HEK293 (cell line): ENCODE measurements at regions not wholly inside any gene's neighbourhood (a gene's known extent, or its start where the extent isn't known, plus 50 kb on each side); places are given as distances from the start of the nearest gene placed in this dataset.

Source experiments
- CTCF ChIA-PET: fragments of 350-600 bp; formaldehyde crosslinking; extraction: SDS; loops from one replicate; lab custom pipeline; 2021; ENCODE audit warnings: antibody characterized with exemption; lab: Yijun Ruan, JAX
- POLR2A ChIA-PET: fragments of 300-600 bp; formaldehyde crosslinking; extraction: SDS; loops from one replicate; lab custom pipeline; 2020; ENCODE audit warnings: antibody characterized with exemption, inconsistent platforms; lab: Yijun Ruan, JAX
- H3K27ac ChIP-seq: fragments of 200-500 bp; sonication (Bioruptor generic); 2 replicates; pipeline ENCODE4 v1.5.1; 2014; ENCODE audit warnings: low read depth, low read length, control low read depth, inconsistent platforms; ENCODE audit errors: extremely low read depth
- H3K36me3 ChIP-seq, 2 experiments: fragments of 200-500 bp in 1 of 2; sonication (Bioruptor generic) in 1 of 2; 1 replicate in 1 of 2; 2 replicates in 1 of 2; pipeline ENCODE4 v1.5.1; 2014 to 2017; ENCODE audit warnings: inconsistent platforms in 2 of 2, low read length in 2 of 2; ENCODE audit not compliant: control insufficient read depth in 2 of 2, insufficient read depth in 1 of 2
- H3K4me1 ChIP-seq: fragments of 200-500 bp; sonication (Bioruptor generic); 2 replicates; pipeline ENCODE4 v1.5.1; 2014; ENCODE audit warnings: mild to moderate bottlenecking, low read length, inconsistent platforms; ENCODE audit not compliant: control insufficient read depth, insufficient read depth
- H3K4me3 ChIP-seq: 2 replicates; pipeline ENCODE4 v1.5.1; 2011; ENCODE audit warnings: low read depth, mild to moderate bottlenecking, control low read depth, low read length, moderate library complexity
- H3K9me3 ChIP-seq: fragments of 200-500 bp; sonication (Bioruptor generic); 2 replicates; pipeline ENCODE4 v1.5.1; 2014; ENCODE audit warnings: low read depth, low read length, inconsistent platforms; ENCODE audit not compliant: control insufficient read depth, insufficient read depth
- BCL6B ChIP-seq: fragments of 450-650 bp; formaldehyde crosslinking; IDR thresholded peaks from 2 replicates; pipeline ENCODE4 v1.5.1; 2017; ENCODE audit warnings: missing biosample characterization, missing genetic modification characterization
- FEZF1 ChIP-seq: fragments of 450-650 bp; formaldehyde crosslinking; IDR thresholded peaks from 2 replicates; pipeline ENCODE4 v1.5.1; 2016; ENCODE audit warnings: missing biosample characterization, missing genetic modification characterization
- KLF16 ChIP-seq: fragments of 450-650 bp; formaldehyde crosslinking; IDR thresholded peaks from 2 replicates; pipeline ENCODE4 v1.5.1; 2017; ENCODE audit warnings: missing biosample characterization, missing genetic modification characterization
- KLF8 ChIP-seq: fragments of 450-650 bp; formaldehyde crosslinking; IDR thresholded peaks from 2 replicates; pipeline ENCODE4 v1.5.1; 2016; ENCODE audit warnings: missing biosample characterization, missing genetic modification characterization
- OSR2 ChIP-seq: fragments of 450-650 bp; formaldehyde crosslinking; IDR thresholded peaks from 2 replicates; pipeline ENCODE4 v1.5.1; 2016; ENCODE audit warnings: missing biosample characterization, missing genetic modification characterization
- SALL2 ChIP-seq: fragments of 450-650 bp; formaldehyde crosslinking; IDR thresholded peaks from 2 replicates; pipeline ENCODE4 v1.5.0; 2017; ENCODE audit warnings: missing biosample characterization, mild to moderate bottlenecking, missing genetic modification characterization, borderline replicate concordance
- ZBTB44 ChIP-seq: fragments of 450-650 bp; IDR thresholded peaks from 2 replicates; pipeline ENCODE4 v1.5.1; 2018; ENCODE audit warnings: missing biosample characterization, mild to moderate bottlenecking, missing genetic modification characterization
- ZBTB7A ChIP-seq: fragments of 450-650 bp; formaldehyde crosslinking; IDR thresholded peaks from 2 replicates; pipeline ENCODE4 v1.5.1; 2016; ENCODE audit warnings: low read depth, missing biosample characterization, missing genetic modification characterization
- ZFP41 ChIP-seq: fragments of 450-650 bp; formaldehyde crosslinking; IDR thresholded peaks from 2 replicates; pipeline ENCODE4 v1.5.1; 2016; ENCODE audit warnings: missing biosample characterization, missing genetic modification characterization, borderline replicate concordance
- ZNF140 ChIP-seq: fragments of 450-650 bp; formaldehyde crosslinking; IDR thresholded peaks from 2 replicates; pipeline ENCODE4 v1.5.1; 2016; ENCODE audit warnings: missing biosample characterization, missing genetic modification characterization
- ZNF155 ChIP-seq: fragments of 450-650 bp; formaldehyde crosslinking; IDR thresholded peaks from 2 replicates; pipeline ENCODE4 v1.5.1; 2016; ENCODE audit warnings: missing biosample characterization, missing genetic modification characterization
- ZNF23 ChIP-seq: fragments of 450-650 bp; formaldehyde crosslinking; IDR thresholded peaks from 2 replicates; pipeline ENCODE4 v1.5.1; 2016; ENCODE audit warnings: missing biosample characterization, missing genetic modification characterization, borderline replicate concordance
- ZNF274 ChIP-seq, 2 experiments: fragments of 200-500 bp in 1 of 2; fragments of 450-650 bp in 1 of 2; sonication (Bioruptor generic) in 1 of 2; formaldehyde crosslinking in 1 of 2; IDR thresholded peaks; 2 replicates each; pipeline versions ENCODE4 v1.5.1 to v1.6.1; 2014 to 2016; ENCODE audit warnings: borderline replicate concordance in 1 of 2, inconsistent platforms in 1 of 2, low read length in 1 of 2, missing biosample characterization in 1 of 2, missing genetic modification characterization in 1 of 2
- ZNF324 ChIP-seq: fragments of 450-650 bp; formaldehyde crosslinking; IDR thresholded peaks from 2 replicates; pipeline ENCODE4 v1.5.1; 2016; ENCODE audit warnings: missing biosample characterization, missing genetic modification characterization
- ZNF350 ChIP-seq: fragments of 450-650 bp; formaldehyde crosslinking; IDR thresholded peaks from 2 replicates; pipeline ENCODE4 v1.5.0; 2017; ENCODE audit warnings: missing biosample characterization, mild to moderate bottlenecking, missing genetic modification characterization
- ZNF529 ChIP-seq: fragments of 450-650 bp; formaldehyde crosslinking; IDR thresholded peaks from 2 replicates; pipeline ENCODE4 v1.5.1; 2017; ENCODE audit warnings: missing genetic modification characterization, missing biosample characterization; ENCODE audit not compliant: insufficient replicate concordance
- ZNF768 ChIP-seq: fragments of 450-650 bp; formaldehyde crosslinking; IDR thresholded peaks from 2 replicates; pipeline ENCODE4 v1.5.1; 2018; ENCODE audit warnings: missing biosample characterization, mild to moderate bottlenecking, missing genetic modification characterization
- TF ChIP-seq, protein P1 (sequence below): fragments of 450-650 bp; formaldehyde crosslinking; IDR thresholded peaks from 2 replicates; pipeline ENCODE4 v1.5.1; 2017; ENCODE audit warnings: missing biosample characterization, mild to moderate bottlenecking, missing genetic modification characterization, moderate library complexity

GRCh38 chr5:99379187-99379586 is 450.4 kb upstream of the CHD1 start:
- no peaks in the 10 kb centered on the region for H3K36me3 ChIP-seq
- ChIA-PET POLR2A (no interaction called here), CTCF (no interaction called here)
- no peak overlapping the region for H3K4me3 ChIP-seq
- H3K9me3 ChIP-seq = no peaks in the 10 kb centered on the region
- TF ChIP-seq ZNF155 = no peak
- no peak for TF ChIP-seq SALL2
- no peak for TF ChIP-seq ZFP41
- no peak for TF ChIP-seq ZBTB44 (tag by site-specific recombination)
- TF ChIP-seq ZNF529 (tag by site-specific recombination) = no peak
- no peak for TF ChIP-seq ZNF23 (tag by site-specific recombination)
- no peaks in the 10 kb centered on the region; the same call in 1 of the 2 replicates for H3K4me1 ChIP-seq
- no peak overlapping the region for H3K27ac ChIP-seq

DNA sequence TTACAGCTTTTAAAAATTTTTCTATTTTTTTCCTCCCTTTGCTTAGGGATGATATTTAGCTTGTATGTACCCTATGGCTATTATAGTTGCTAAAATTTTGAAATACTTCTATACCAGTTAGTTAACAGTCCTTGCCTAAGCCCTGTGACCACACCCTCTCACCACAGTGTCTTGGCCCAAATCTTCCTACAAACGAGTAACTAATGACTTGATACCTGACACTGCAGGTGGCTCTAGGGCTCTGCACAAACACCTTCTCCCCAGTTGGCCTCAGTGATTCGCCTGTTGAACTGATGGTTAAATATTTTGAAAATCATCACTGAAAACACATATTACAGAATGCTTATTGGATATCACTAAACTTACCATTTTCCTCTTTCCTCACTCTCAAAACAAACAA is 449.6 kb upstream of the CHD1 start:
- no peaks in the 10 kb centered on the region; the same call in 1 of the 2 replicates for H3K4me1 ChIP-seq
- H3K9me3 ChIP-seq = no peaks in the 10 kb centered on the region
- H3K27ac ChIP-seq = no peak overlapping the region
- H3K4me3 ChIP-seq = no peak overlapping the region
- CTCF ChIA-PET = interaction anchor here (0.5 kb wide), 1 partner anchor 79 kb away, joined by 4 read pairs; no protein-coding TSS in a partner anchor
- POLR2A ChIA-PET = no interaction called here
- H3K36me3 ChIP-seq = no peaks in the 10 kb centered on the region
- no peak for TF ChIP-seq BCL6B (tag by site-specific recombination)
- TF ChIP-seq, protein P1, sequence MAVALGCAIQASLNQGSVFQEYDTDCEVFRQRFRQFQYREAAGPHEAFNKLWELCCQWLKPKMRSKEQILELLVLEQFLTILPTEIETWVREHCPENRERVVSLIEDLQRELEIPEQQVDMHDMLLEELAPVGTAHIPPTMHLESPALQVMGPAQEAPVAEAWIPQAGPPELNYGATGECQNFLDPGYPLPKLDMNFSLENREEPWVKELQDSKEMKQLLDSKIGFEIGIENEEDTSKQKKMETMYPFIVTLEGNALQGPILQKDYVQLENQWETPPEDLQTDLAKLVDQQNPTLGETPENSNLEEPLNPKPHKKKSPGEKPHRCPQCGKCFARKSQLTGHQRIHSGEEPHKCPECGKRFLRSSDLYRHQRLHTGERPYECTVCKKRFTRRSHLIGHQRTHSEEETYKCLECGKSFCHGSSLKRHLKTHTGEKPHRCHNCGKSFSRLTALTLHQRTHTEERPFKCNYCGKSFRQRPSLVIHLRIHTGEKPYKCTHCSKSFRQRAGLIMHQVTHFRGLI (tag by site-specific recombination) = no peak
- no peak for TF ChIP-seq ZNF350 (tag by site-specific recombination)
- no peak for TF ChIP-seq ZNF274 (IDR thresholded peaks at IDR 0.05; ENCODE audit: low read length)
- no peak for TF ChIP-seq ZNF274 (tag by site-specific recombination; IDR thresholded peaks at IDR 0.05; ENCODE audit: borderline replicate concordance)
- TF ChIP-seq FEZF1 (tag by site-specific recombination) = no peak
- TF ChIP-seq ZNF324 (tag by site-specific recombination) = no peak
- no peak for TF ChIP-seq OSR2 (tag by site-specific recombination)
- TF ChIP-seq ZBTB7A = no peak
- no peak for TF ChIP-seq KLF16 (tag by site-specific recombination)
- TF ChIP-seq KLF8 (tag by site-specific recombination) = no peak
- TF ChIP-seq ZNF768 (tag by site-specific recombination) = no peak
- TF ChIP-seq ZNF140 (tag by site-specific recombination) = no peak
